ENCODE measurements at regions not wholly inside any gene's neighbourhood (a gene's known extent, or its start where the extent isn't known, plus 50 kb on each side); places are given as distances from the start of the nearest gene placed in this dataset.

- H3K4me1 ChIP-seq (ENCODE audit: control insufficient read depth, insufficient read depth, low read length): peaks cover 5% of the 10 kb centered on the region
- H3K9me3 ChIP-seq (replicated peaks; ENCODE audit: low read length): no peaks in the 10 kb centered on the region
- H3K27me3 ChIP-seq (ENCODE audit: control insufficient read depth, insufficient read depth, low read length): no peaks in the 10 kb centered on the region
- H3K4me2 ChIP-seq (ENCODE audit: low read length): no peak overlapping the region
- no peak overlapping the region for H3K4me3 ChIP-seq (ENCODE audit: low read length)
- no peaks in the 10 kb centered on the region for H3K36me3 ChIP-seq (ENCODE audit: insufficient read depth, low read length)
- no peak overlapping the region for H3K9ac ChIP-seq (ENCODE audit: low read depth, low read length)
Measured at GRCh38 chr4:14783011-14783877, 219.0 kb upstream of the CPEB2 start.

- peaks cover 5% of the 10 kb centered on the region for H3K4me1 ChIP-seq (ENCODE audit: control insufficient read depth, insufficient read depth, low read length)
- no peaks in the 10 kb centered on the region for H3K9me3 ChIP-seq (replicated peaks; ENCODE audit: low read length)
- no peaks in the 10 kb centered on the region for H3K36me3 ChIP-seq (ENCODE audit: insufficient read depth, low read length)
- H3K4me2 ChIP-seq (ENCODE audit: low read length): no peak overlapping the region
- no peak overlapping the region for H3K4me3 ChIP-seq (ENCODE audit: low read length)
- H3K27me3 ChIP-seq (ENCODE audit: control insufficient read depth, insufficient read depth, low read length): no peaks in the 10 kb centered on the region
- H3K9ac ChIP-seq (ENCODE audit: low read depth, low read length): no peak overlapping the region
Measured at GRCh38 chr4:14787221-14787620, 215.1 kb upstream of the CPEB2 start.

GRCh38 chr4:14787894-14788293, 214.4 kb upstream of the CPEB2 start:
- Histone ChIP-seq H3K9me3 (replicated peaks; ENCODE audit: low read length) (no peaks in the 10 kb centered on the region), H3K9ac (ENCODE audit: low read depth, low read length) (no peak overlapping the region), H3K4me3 (ENCODE audit: low read length) (no peak overlapping the region), H3K4me1 (ENCODE audit: control insufficient read depth, insufficient read depth, low read length) (peaks cover 8% of the 10 kb centered on the region), H3K4me2 (ENCODE audit: low read length) (no peak overlapping the region), H3K36me3 (ENCODE audit: insufficient read depth, low read length) (no peaks in the 10 kb centered on the region), H3K27me3 (ENCODE audit: control insufficient read depth, insufficient read depth, low read length) (no peaks in the 10 kb centered on the region)

- no peak overlapping the region for H3K4me3 ChIP-seq (ENCODE audit: low read length)
- H3K4me1 ChIP-seq (ENCODE audit: control insufficient read depth, insufficient read depth, low read length): peaks cover 3% of the 10 kb centered on the region
- H3K27me3 ChIP-seq (ENCODE audit: control insufficient read depth, insufficient read depth, low read length): no peaks in the 10 kb centered on the region
- no peak overlapping the region for H3K4me2 ChIP-seq (ENCODE audit: low read length)
- no peak overlapping the region for H3K9ac ChIP-seq (ENCODE audit: low read depth, low read length)
- H3K36me3 ChIP-seq (ENCODE audit: insufficient read depth, low read length): no peaks in the 10 kb centered on the region
- H3K9me3 ChIP-seq (replicated peaks; ENCODE audit: low read length): no peaks in the 10 kb centered on the region
Measured at GRCh38 chr4:14790494-14790893, 211.8 kb upstream of the CPEB2 start.

- H3K9me3 ChIP-seq (replicated peaks; ENCODE audit: low read length): no peaks in the 10 kb centered on the region
- peaks cover 3% of the 10 kb centered on the region for H3K4me1 ChIP-seq (ENCODE audit: control insufficient read depth, insufficient read depth, low read length)
- no peak overlapping the region for H3K4me2 ChIP-seq (ENCODE audit: low read length)
- no peaks in the 10 kb centered on the region for H3K27me3 ChIP-seq (ENCODE audit: control insufficient read depth, insufficient read depth, low read length)
- no peak overlapping the region for H3K4me3 ChIP-seq (ENCODE audit: low read length)
- no peaks in the 10 kb centered on the region for H3K36me3 ChIP-seq (ENCODE audit: insufficient read depth, low read length)
- no peak overlapping the region for H3K9ac ChIP-seq (ENCODE audit: low read depth, low read length)
Measured at GRCh38 chr4:14792702-14793227, 209.5 kb upstream of the CPEB2 start.

GRCh38 chr4:14800977-14801376, 201.3 kb upstream of the CPEB2 start:
- H3K4me1 ChIP-seq (ENCODE audit: control insufficient read depth, insufficient read depth, low read length): no peaks in the 10 kb centered on the region
- no peak overlapping the region for H3K4me2 ChIP-seq (ENCODE audit: low read length)
- H3K9me3 ChIP-seq (replicated peaks; ENCODE audit: low read length): no peaks in the 10 kb centered on the region
- no peak overlapping the region for H3K4me3 ChIP-seq (ENCODE audit: low read length)
- H3K9ac ChIP-seq (ENCODE audit: low read depth, low read length): no peak overlapping the region
- H3K36me3 ChIP-seq (ENCODE audit: insufficient read depth, low read length): no peaks in the 10 kb centered on the region
- no peaks in the 10 kb centered on the region for H3K27me3 ChIP-seq (ENCODE audit: control insufficient read depth, insufficient read depth, low read length)

- Histone ChIP-seq H3K9ac (ENCODE audit: low read depth, low read length) (no peak overlapping the region), H3K36me3 (ENCODE audit: insufficient read depth, low read length) (no peaks in the 10 kb centered on the region), H3K4me3 (ENCODE audit: low read length) (no peak overlapping the region), H3K9me3 (replicated peaks; ENCODE audit: low read length) (no peaks in the 10 kb centered on the region), H3K4me1 (ENCODE audit: control insufficient read depth, insufficient read depth, low read length) (no peaks in the 10 kb centered on the region), H3K27me3 (ENCODE audit: control insufficient read depth, insufficient read depth, low read length) (no peaks in the 10 kb centered on the region), H3K4me2 (ENCODE audit: low read length) (no peak overlapping the region)
Measured at GRCh38 chr4:14802596-14802995, 199.7 kb upstream of the CPEB2 start.

GRCh38 chr4:14807856-14808255, 194.4 kb upstream of the CPEB2 start:
- H3K9ac ChIP-seq (ENCODE audit: low read depth, low read length): no peak overlapping the region
- no peak overlapping the region for H3K4me3 ChIP-seq (ENCODE audit: low read length)
- no peak overlapping the region for H3K4me2 ChIP-seq (ENCODE audit: low read length)
- H3K27me3 ChIP-seq (ENCODE audit: control insufficient read depth, insufficient read depth, low read length): peaks cover 2% of the 10 kb centered on the region
- H3K4me1 ChIP-seq (ENCODE audit: control insufficient read depth, insufficient read depth, low read length): no peaks in the 10 kb centered on the region
- H3K36me3 ChIP-seq (ENCODE audit: insufficient read depth, low read length): no peaks in the 10 kb centered on the region
- no peaks in the 10 kb centered on the region for H3K9me3 ChIP-seq (replicated peaks; ENCODE audit: low read length)

- Histone ChIP-seq H3K4me3 (ENCODE audit: low read length) (no peak overlapping the region), H3K27me3 (ENCODE audit: control insufficient read depth, insufficient read depth, low read length) (peaks cover 2% of the 10 kb centered on the region), H3K4me2 (ENCODE audit: low read length) (no peak overlapping the region), H3K9me3 (replicated peaks; ENCODE audit: low read length) (no peaks in the 10 kb centered on the region), H3K9ac (ENCODE audit: low read depth, low read length) (no peak overlapping the region), H3K36me3 (ENCODE audit: insufficient read depth, low read length) (no peaks in the 10 kb centered on the region), H3K4me1 (ENCODE audit: control insufficient read depth, insufficient read depth, low read length) (no peaks in the 10 kb centered on the region)
Measured at GRCh38 chr4:14809203-14809602, 193.1 kb upstream of the CPEB2 start.

- Histone ChIP-seq H3K9me3 (replicated peaks; ENCODE audit: low read length) (no peaks in the 10 kb centered on the region), H3K27me3 (ENCODE audit: control insufficient read depth, insufficient read depth, low read length) (peaks cover 2% of the 10 kb centered on the region), H3K36me3 (ENCODE audit: insufficient read depth, low read length) (no peaks in the 10 kb centered on the region), H3K4me2 (ENCODE audit: low read length) (no peak overlapping the region), H3K4me3 (ENCODE audit: low read length) (no peak overlapping the region), H3K4me1 (ENCODE audit: control insufficient read depth, insufficient read depth, low read length) (no peaks in the 10 kb centered on the region), H3K9ac (ENCODE audit: low read depth, low read length) (no peak overlapping the region)
Measured at GRCh38 chr4:14810121-14810520, 192.2 kb upstream of the CPEB2 start.

- Histone ChIP-seq H3K4me1 (ENCODE audit: control insufficient read depth, insufficient read depth, low read length) (no peaks in the 10 kb centered on the region), H3K4me3 (ENCODE audit: low read length) (no peak overlapping the region), H3K9ac (ENCODE audit: low read depth, low read length) (no peak overlapping the region), H3K27me3 (ENCODE audit: control insufficient read depth, insufficient read depth, low read length) (peaks cover 2% of the 10 kb centered on the region), H3K4me2 (ENCODE audit: low read length) (no peak overlapping the region), H3K36me3 (ENCODE audit: insufficient read depth, low read length) (no peaks in the 10 kb centered on the region), H3K9me3 (replicated peaks; ENCODE audit: low read length) (no peaks in the 10 kb centered on the region)
Measured at GRCh38 chr4:14810568-14810967, 191.7 kb upstream of the CPEB2 start.

GRCh38 chr4:14812101-14812500, 190.2 kb upstream of the CPEB2 start:
- no peak overlapping the region for H3K4me3 ChIP-seq (ENCODE audit: low read length)
- peaks cover 2% of the 10 kb centered on the region for H3K27me3 ChIP-seq (ENCODE audit: control insufficient read depth, insufficient read depth, low read length)
- H3K9me3 ChIP-seq (replicated peaks; ENCODE audit: low read length): no peaks in the 10 kb centered on the region
- no peak overlapping the region for H3K4me2 ChIP-seq (ENCODE audit: low read length)
- H3K36me3 ChIP-seq (ENCODE audit: insufficient read depth, low read length): no peaks in the 10 kb centered on the region
- no peaks in the 10 kb centered on the region for H3K4me1 ChIP-seq (ENCODE audit: control insufficient read depth, insufficient read depth, low read length)
- H3K9ac ChIP-seq (ENCODE audit: low read depth, low read length): no peak overlapping the region
